KMS-11 (cell line): ENCODE measurements at regions not wholly inside any gene's neighbourhood (a gene's known extent, or its start where the extent isn't known, plus 50 kb on each side); places are given as distances from the start of the nearest gene placed in this dataset.

Experiments
- H2AFZ ChIP-seq: fragments of 200-600 bp; sonication (generic); 2 replicates; pipeline ENCODE4 v1.6.1; 2016; ENCODE audit warnings: antibody characterized with exemption, mixed run types, low read depth
- H3K27ac ChIP-seq: fragments of 200-600 bp; sonication (generic); 2 replicates; pipeline ENCODE4 v1.6.1; 2016; ENCODE audit warnings: mild to moderate bottlenecking, mixed run types
- H3K27me3 ChIP-seq: fragments of 200-600 bp; sonication (generic); 2 replicates; pipeline ENCODE4 v1.6.1; 2017; ENCODE audit warnings: mild to moderate bottlenecking, low read depth, mixed run types, moderate library complexity; ENCODE audit not compliant: insufficient read depth
- H3K36me3 ChIP-seq: fragments of 200-600 bp; sonication (generic); 2 replicates; pipeline ENCODE4 v1.6.1; 2017; ENCODE audit warnings: mild to moderate bottlenecking, mixed run types; ENCODE audit not compliant: insufficient read depth
- H3K4me1 ChIP-seq: fragments of 200-600 bp; sonication (generic); 2 replicates; pipeline ENCODE4 v1.6.1; 2016; ENCODE audit warnings: mild to moderate bottlenecking, low read depth, mixed run types; ENCODE audit not compliant: poor library complexity, severe bottlenecking
- H3K4me2 ChIP-seq: fragments of 200-600 bp; sonication (generic); 2 replicates; pipeline ENCODE4 v1.7.0; 2016; ENCODE audit warnings: mild to moderate bottlenecking, mixed run types
- H3K4me3 ChIP-seq: fragments of 200-600 bp; sonication (generic); IDR thresholded peaks from 2 replicates; pipeline ENCODE4 v1.6.1; 2017; ENCODE audit warnings: low read depth, low read length, mixed read lengths; ENCODE audit not compliant: insufficient read depth
- H3K79me2 ChIP-seq: fragments of 200-600 bp; sonication (generic); 2 replicates; pipeline ENCODE4 v1.6.1; 2016; ENCODE audit warnings: low read depth, mixed run types; ENCODE audit not compliant: insufficient read depth
- H3K9ac ChIP-seq: fragments of 200-600 bp; sonication (generic); 2 replicates; pipeline ENCODE4 v1.6.1; 2016; ENCODE audit warnings: mild to moderate bottlenecking, mixed run types
- H4K20me1 ChIP-seq: fragments of 200-600 bp; sonication (generic); 2 replicates; pipeline ENCODE4 v1.6.1; 2016; ENCODE audit warnings: mild to moderate bottlenecking, mixed run types; ENCODE audit not compliant: insufficient read depth
- CTCF ChIP-seq: fragments of 200-600 bp; sonication (generic); conservative IDR thresholded peaks from 2 replicates; pipeline ENCODE4 v1.6.1; 2017; ENCODE audit warnings: low read depth, mild to moderate bottlenecking, antibody characterized with exemption, low read length, moderate library complexity, mixed read lengths

DNA sequence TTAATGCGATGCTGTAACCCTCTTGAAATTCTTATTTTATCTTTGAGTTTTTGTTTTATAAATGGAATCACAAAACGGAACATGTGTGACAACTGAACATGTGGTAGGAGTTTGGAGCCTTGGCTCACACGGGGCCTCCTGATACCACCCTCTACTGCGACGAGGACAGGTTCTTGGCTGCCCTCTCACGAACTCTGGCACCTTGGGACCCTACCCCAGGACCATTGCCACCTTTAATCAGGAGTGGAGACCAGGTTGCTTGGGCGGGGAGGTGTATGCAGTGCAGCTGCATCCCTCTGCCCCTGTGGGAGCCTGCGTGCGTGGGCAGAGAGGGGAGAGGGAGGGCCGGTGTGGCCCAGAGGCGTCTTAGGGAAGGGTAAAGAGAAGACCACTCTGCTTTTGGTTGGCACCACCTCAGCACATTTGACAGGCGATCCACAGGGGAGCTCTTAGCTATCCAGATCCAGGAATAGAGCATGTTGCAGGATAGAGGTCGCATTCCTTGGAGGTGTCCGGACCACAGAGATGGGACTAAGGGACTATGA lies 753.9 kb upstream of the PTPRD start:
- no peak overlapping the region for H3K9ac ChIP-seq
- H3K36me3 ChIP-seq, result no peaks in the 10 kb centered on the region
- H2AFZ ChIP-seq, result no peak overlapping the region
- no peak overlapping the region for H3K27ac ChIP-seq
- TF ChIP-seq CTCF, result no peak
- H4K20me1 ChIP-seq, result no peaks in the 10 kb centered on the region
- H3K4me2 ChIP-seq, result no peak overlapping the region
- H3K79me2 ChIP-seq, result no peaks in the 10 kb centered on the region
- H3K27me3 ChIP-seq, result no peaks in the 10 kb centered on the region
- H3K4me3 ChIP-seq, result no peak overlapping the region
- H3K4me1 ChIP-seq, result no peaks in the 10 kb centered on the region

GRCh38 chr9:11374926-11375325 lies 762.1 kb upstream of the PTPRD start:
- Histone ChIP-seq H2AFZ (no peak overlapping the region), H3K79me2 (no peaks in the 10 kb centered on the region), H3K4me2 (no peak overlapping the region), H3K4me1 (no peaks in the 10 kb centered on the region), H4K20me1 (no peaks in the 10 kb centered on the region), H3K27me3 (no peaks in the 10 kb centered on the region), H3K36me3 (no peaks in the 10 kb centered on the region), H3K9ac (no peak overlapping the region), H3K27ac (no peak overlapping the region), H3K4me3 (no peak overlapping the region)
- no peak for TF ChIP-seq CTCF

- Histone ChIP-seq H3K4me2 (no peak overlapping the region), H3K4me3 (no peak overlapping the region)
These were observed 789.8 kb upstream of the PTPRD start for GRCh38 chr9:11402621-11403020.

DNA sequence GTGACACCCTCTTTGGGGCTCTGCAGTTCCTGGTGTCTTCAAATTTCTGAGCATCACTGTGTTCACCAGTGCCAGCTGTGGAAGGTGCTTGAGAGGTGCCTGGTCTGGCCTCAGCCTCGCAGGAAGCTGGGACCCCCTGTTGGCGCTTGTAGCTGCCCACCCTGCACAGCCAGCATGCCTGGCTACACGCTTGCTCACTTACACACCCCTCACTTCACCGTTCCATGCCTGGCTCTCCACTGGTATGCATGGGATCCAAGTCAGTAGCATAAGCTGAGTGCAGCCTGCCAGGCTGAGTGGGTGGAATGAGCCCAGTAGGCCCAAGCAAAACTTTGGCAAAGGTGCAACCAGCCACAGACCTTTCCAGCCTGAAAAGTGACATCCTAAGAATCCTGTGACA lies 801.4 kb upstream of the PTPRD start:
- Histone ChIP-seq H3K4me1 (no peaks in the 10 kb centered on the region), H3K27ac (no peak overlapping the region), H3K4me2 (no peak overlapping the region), H3K4me3 (no peak overlapping the region), H3K79me2 (no peaks in the 10 kb centered on the region), H3K9ac (no peak overlapping the region), H2AFZ (no peak overlapping the region), H3K27me3 (no peaks in the 10 kb centered on the region), H4K20me1 (no peaks in the 10 kb centered on the region), H3K36me3 (no peaks in the 10 kb centered on the region)
- no peak for TF ChIP-seq CTCF

More at GRCh38 chr9:11402621-11403020, 789.8 kb upstream of the PTPRD start:
- no peaks in the 10 kb centered on the region for H3K4me1 ChIP-seq
- H3K36me3 ChIP-seq, result no peaks in the 10 kb centered on the region
- no peaks in the 10 kb centered on the region for H3K79me2 ChIP-seq
- no peak for TF ChIP-seq CTCF
- no peak overlapping the region for H3K9ac ChIP-seq
- no peaks in the 10 kb centered on the region for H3K27me3 ChIP-seq
- no peaks in the 10 kb centered on the region for H4K20me1 ChIP-seq
- H2AFZ ChIP-seq, result no peak overlapping the region
- H3K27ac ChIP-seq, result no peak overlapping the region
